GM19238 (cell line): ENCODE measurements at regions not wholly inside any gene's neighbourhood (a gene's known extent, or its start where the extent isn't known, plus 50 kb on each side); places are given as distances from the start of the nearest gene placed in this dataset.
"Not testable (repeated sequence)": the region's sequence is repeated elsewhere in the genome, so short reads cannot be mapped to it uniquely, and the experiment has no call there.

Experiments
- DNase-seq: peaks from one replicate; pipeline ENCODE4 v3.0.0; 2011; ENCODE audit warnings: low spot score; ENCODE audit not compliant: insufficient read length

DNA sequence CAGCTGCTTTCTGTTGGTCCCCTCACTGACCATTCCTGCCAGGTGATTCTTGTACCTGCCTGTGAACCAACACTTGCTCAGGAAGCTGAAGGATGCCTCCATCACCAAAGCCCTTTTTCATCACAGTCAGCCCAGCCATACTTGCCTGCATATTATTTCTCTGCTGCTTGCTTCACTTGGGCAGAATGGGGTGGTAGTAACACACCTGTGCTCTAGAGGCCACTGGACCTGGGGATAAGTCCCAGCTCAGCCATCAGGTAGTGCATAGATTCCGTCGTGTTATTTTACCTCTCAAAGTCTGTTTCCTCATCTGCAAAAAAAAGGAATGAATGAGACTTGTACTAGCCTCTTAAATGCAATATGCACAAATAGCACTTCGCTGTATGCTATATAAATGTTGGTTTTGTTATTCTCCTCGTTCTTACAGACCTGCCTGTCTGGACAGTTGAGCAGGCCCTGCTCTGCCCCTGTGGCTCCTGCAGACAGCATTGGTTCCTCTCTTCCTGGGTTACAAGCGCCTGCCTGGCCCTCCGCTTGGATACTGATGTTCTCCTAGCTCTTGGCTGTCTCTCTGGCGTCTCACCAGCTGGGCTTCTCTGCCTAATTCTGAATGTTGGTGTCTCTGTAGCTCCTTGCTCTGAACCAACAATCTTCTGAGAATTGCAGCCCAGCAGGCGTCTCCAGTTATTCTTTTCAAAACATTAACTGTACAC, 151.8 kb downstream of the UNC5CL start:
- no peak for DNase-seq

DNA sequence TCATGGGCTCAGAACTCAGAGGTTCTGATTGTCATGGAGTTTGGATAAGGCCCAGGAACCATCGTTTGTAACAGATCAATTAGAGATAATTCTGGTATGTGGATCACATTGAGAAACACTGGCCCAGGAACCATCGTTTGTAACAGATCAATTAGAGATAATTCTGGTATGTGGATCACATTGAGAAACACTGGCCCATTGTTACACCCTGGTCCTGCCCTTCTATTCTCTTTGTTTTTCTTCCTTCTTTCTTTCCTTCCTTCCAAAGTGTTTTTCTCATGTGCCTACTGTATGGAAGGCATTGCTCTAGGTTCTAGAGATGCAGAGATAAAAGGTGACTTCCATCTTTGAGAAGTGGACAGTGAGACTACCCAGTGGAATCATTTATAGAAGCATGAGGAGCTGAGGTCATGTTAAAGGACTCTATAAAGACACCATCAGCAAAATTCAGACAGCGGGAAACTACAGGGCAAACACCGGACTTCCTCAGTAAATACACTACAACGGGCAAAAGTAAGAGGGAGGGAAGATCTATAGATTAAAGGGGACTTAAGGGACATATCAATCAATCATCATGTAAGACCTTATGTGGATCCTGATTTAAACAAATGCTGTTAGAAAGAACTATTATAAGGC, 153.8 kb downstream of the UNC5CL start:
- no peak for DNase-seq

DNA sequence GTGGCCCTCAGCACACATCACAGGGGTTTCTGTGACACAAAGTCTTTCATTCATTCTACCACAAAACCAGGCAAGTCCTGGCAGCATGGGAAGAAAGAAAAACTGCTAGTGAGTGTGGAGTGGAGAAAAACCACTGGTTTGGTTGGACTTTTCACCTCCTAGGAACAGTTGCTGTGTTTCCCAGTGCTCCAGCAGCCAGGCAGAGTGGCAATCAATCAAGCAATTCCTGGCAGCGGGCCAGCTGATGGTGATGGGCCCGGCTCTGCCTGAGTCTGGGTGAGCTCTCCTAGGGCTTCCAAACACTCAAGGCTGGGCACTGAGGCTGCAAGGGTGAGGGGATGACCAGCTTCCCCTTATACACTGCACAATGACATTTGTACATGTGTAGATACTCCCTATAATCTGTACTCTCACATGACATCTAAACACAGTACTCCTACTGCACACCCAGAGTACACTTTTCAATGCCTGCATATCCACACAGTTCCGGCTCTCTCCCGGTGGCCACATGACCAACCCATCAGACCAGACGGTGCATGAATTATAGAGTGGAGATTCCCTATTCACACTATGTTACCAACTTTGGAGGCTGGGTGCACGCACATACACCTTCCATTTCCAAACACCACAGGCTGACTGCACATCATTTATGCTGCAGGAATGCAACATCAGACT, 156.6 kb downstream of the UNC5CL start:
- no peak for DNase-seq

DNA sequence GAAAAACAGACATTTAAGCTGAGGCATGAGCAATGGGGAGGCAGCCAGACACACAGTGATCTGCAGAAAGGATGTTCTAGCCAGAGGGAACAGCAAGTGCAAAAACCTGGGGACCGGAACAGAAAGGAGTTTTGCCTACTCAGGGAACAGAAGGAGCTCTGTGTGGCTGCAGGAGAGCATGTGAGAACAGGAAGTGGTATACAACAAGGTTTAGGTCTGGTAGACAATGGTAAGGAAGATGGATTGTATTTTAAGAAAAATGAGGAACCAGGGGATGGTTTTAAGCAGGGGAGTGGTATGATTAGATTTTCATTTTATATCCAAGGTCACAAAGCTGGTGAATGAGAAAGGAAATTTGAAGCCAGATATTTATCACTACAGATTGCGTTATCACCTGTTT, 157.5 kb downstream of the UNC5CL start:
- no peak for DNase-seq

DNA sequence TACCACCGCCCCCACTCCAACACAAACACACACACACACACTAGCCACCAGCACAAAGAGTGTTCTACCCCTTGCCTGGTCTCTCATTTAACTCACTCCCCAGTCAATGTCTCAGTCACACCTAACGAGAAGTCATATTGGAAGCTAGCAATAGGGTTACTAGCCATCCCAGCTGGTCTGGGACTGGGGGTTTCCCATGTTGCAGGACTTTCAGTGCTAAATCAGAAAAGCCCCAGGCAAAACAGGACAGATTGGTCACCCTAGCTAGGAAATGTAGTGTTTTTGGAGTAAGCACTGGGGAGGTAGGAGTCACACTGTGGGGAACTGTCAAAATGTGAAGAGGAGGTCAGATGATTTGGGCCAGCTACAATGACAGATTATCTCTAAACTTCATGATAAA, 158.1 kb downstream of the UNC5CL start:
- no peak for DNase-seq

DNA sequence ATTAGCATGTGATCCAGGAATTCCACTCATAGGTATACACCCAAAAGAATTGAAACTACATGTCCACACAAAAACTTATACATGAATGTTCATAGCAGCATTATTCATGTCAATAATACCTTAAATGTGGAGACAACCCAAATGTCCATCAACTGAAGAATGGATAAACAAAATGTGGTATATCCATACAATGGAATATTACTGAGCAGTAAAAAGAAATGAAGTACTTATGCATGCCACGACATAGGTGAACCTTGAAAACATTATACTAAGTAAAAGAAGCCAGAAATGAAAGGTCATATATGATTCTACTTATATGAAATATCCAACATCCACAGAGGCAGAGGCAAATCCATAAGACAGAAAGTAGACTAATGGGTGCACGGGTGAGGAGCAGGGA, 159.9 kb downstream of the UNC5CL start:
- DNase-seq, result no peak

DNA sequence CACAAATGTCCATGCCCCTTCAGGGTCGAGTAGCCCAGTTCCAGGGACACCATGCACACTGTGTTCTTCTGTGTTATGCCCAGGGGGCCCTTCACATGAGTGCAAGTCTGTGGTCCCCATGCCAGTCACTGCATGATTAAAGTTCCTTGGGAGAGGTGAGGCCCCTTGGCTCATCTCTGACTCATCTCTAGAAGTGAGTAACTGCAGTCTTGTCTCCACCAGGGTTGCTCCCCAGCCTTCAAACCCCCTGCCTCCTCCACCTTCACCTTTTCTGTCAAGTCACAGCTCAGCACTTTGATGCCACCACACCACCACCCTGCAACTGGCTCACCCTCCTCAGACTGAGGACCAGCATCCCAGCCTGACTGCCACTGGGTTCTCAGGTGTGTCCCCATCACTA, 161.7 kb downstream of the UNC5CL start:
- no peak for DNase-seq

DNA sequence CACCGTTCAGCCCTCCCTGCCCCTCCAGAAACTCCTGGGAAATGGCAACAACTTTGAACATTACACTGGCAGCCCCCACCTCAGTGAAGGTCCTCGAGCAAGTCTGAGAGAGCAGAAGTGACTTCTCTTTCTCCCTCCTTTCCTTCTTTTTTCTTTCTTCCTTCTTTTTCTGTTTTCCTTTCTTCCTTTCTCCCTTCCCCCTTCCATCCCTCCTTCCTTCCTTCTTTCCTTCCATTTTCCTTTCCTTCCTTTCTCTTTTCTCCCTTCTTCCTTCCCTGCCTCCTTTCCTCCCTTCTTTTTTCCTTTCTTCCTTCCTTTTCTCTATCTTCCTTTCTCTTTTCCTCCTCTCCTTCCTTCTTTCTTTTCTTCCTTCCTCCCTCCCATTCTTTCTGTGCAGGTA, 162.7 kb downstream of the UNC5CL start:
- no peak for DNase-seq

DNA sequence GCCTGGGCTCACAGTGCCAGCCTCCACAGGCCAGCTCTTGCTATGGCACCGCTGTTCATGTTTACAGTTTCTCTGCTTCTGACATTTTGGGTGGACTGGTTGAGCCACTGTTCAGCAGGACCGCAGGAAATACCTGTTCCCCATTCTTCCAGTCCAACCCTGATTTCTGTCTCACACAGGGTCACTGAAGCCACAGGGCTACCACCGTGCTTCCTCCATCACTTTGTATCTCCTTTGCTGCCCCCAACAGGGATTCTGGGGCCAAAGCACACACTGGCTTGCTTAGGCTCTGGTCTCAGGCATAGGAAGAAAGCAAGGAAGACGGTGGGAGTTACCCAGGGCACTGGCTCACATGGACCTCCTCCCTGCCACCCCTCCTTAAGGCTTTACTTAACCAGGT, 164.5 kb downstream of the UNC5CL start:
- DNase-seq, result no peak

DNA sequence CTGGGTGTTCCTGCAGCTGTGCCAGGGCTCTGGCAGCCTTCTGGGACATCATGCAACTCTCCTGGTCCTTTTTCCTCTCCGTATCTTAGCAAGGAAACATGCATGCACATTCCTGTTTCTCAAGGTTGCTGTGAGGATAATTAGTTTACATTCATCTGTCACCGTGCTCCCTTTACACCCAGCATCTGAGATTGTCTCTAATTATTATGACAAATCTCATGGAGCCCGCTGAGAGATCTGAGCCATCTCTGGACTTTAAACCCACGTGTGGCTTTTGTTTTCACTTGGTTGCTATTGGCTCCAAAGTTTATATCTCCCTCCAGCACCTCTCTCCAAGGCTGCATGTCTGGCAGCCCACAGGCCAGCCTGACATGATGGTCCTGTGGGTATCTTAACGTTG, 167.6 kb downstream of the UNC5CL start:
- no peak for DNase-seq

DNA sequence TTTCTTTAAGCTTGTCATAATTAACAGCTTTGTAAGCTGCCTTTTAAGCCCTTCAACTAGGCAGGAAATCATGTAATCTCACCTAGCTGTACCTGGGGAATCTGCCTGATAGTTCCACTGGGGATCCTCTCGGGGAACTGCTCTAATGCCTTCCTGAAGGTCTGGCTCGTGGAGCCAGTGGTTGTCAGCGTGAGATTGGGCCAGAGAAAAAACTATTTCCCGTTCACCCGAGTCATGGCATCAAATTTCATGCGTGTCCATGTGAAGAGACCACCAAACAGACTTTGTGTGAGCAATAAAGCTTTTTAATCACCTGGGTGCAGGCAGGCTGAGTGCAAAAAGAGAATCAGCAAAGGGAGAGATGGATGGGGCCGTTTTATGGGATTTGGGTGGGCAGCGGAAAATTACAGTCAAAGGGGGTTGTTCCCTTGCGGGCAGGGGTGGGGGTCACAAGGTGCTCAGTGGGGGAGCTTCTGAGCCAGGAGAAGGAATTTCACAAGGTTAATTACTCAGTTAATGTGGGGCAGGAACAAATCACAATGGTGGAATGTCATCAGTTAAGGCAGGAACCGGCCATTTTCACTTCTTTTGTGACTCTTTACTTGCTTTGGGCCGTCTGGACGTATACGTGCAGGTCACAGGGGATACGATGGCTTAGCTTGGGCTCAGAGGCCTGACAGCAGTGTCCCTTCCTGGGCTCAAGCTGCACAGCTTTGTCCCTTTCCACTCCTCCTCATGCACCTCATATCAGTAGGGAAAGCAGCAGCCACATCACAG, 170.7 kb downstream of the UNC5CL start:
- not testable (repeated sequence) for DNase-seq

DNA sequence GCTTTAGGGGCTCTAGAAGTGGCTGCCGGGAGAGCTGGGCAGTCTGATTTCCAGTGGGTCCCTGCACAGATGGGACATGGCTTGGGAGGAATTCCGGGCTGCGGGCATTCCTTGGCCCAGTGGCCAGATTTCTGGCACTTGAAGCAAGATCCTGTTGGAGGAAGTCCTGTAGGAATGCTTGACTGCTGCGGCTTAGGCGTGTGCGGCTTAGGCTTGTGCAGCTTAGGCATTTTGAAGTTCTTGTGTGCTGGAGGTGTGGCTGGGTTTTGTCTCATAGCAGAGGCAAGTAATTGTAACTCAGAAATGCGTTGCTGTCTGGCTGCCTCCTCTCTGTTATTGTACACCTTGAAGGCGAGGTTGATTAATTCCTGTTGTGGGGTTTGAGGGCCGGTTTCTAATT, 171.5 kb downstream of the UNC5CL start:
- DNase-seq, result not testable (repeated sequence)

DNA sequence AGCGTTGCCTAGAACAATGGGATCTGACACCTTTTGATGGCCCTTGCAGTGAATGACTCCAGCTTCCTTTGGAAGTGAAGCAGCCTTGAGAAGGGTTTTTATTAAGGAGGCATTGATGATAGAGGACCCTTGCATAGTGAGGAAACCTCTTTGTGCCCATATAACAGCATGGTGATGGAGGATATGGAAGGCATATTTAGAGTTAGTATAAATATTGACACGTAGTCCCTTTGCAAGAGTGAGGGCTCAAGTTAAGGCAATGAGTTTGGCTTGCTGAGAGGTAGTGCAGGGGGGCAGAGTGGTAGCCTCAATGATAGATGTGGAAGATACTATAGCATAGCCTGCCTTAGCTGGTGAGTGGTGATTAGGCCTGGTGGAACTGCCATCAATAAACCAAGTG, 173.8 kb downstream of the UNC5CL start:
- DNase-seq, result not testable (repeated sequence)

DNA sequence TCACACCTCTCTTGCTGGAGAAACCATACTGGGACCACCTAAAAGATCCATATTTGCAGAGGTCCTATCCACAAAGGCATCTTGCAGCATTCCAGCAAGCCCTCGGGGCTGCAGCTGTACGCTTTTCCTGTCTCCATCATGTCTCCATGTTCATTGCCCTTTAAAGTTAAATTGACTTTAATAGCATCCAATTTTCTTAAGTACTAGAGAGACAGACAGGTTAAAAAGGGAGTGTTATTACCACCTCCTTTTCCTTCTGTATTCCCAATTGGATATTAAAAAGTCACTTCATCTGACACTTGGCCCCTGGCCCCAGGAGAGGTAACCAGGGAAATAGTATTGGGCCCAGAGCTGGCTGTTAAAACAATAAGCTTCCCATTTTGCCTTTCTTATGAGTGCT, 178.6 kb downstream of the UNC5CL start:
- no peak for DNase-seq

DNA sequence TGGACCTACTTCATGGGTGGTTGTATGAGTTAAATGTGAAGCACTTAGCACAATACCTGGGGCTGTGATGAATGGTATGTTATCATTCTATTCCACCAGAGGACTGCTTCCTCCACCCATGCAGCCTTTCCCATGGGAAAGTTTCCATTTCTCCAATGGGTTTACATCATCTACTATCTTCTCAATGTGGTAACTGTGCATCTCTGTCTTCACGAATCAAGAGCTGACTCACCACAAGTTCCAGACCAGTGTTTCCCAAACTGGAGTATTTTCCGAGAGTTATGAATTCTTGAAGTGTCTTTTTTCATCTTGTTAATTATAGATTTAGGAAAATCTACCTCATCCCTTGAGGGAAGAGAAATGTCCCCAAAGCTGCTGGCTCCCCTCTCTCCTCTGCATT, 182.8 kb downstream of the UNC5CL start:
- DNase-seq, result no peak

DNA sequence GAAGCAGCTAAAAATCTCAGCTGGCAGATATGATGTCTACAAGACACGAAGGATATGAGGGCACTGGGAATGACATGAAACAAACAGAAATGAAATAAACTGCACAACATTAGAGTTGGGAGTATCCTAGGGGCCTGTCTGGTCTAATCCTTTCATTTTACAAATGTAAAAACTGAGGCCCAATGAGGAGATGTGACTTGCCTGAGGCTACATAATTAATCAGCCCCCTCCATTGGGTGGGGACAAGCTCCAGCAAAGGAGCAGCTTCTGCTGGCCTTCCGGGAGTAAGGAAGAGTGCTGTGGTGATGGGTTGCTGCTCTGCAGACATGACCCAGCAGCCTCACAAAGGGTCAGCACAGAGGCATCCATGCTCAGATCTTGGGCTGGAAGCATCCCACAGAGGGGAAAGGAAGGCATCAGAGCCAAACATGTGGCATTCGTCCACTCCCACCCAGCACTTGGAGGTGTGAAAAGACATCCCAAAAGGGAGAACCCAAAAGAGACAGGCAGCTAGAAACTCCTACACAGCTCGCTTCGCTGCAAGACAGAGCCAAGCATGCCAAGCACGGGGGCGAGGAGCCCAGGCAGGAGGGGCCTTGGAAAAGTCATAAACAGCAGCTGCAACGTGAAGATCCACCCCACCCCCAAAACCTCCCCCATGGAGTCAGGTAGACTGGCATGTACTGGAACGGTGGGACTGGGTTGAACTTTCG, 183.7 kb downstream of the UNC5CL start:
- no peak for DNase-seq

DNA sequence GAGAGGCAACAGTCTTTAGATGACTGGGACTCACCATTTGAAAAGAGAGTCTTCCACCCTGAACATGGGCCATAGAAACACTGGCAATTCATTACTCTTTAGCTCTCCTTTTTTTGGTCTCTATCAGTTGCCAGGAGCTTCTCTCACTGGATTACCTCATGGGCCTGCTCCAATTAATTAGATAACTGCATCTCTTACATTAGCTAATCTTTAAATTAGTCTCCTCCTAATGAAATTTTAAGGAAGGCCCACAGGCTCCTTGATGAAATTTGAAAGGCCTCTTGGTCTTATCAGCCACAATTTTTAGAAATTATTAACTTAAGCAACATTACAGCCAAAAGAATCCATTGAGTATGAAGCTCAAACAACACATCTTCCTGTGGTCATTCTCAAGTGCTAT, 184.4 kb downstream of the UNC5CL start:
- no peak for DNase-seq

DNA sequence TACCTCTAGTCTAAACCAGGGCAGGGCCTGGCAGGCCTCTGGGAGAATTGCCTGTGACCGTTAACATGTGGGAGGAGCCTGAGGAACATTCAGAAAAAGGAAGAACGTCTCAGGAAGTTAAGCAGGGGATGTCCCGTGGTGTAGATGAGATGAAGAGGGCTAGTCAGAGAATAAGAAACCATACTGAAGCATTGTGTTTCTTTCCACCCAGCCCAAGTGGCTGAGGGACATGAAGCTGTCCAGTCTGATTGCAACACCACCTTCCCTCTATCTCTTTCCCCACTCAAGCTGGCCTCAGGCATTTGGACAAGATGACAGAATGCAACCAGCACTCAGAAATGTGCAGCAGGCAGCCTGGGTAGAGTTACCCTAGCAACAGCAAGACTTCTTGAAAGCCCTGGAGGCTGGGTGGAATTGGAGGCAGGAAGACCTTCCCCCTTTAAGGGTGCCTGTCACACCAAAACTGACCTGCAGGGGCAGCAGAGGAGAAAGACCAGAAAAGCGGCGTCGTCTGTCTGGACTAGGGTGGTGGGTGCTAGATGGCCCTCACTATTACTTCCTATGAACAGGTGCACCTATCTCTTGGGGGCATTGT, 186.1 kb downstream of the UNC5CL start:
- no peak for DNase-seq

DNA sequence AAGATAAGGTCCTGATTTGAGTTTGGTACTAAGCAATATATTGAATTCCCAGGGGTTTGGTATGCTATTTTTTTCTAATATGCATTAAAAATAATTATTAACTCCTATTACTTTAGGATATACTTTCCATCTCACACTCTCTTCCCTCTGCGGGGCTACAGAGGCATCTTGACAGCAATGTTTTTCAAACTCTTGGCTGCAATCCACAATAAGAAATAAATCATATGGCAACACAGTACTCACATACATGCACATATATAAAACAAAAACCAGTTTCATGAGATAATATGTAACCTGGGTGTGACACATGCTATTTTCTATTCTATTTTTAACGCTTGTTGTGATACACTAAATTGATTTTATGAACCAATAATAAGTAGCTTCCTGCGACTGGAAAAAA, 189.5 kb downstream of the UNC5CL start:
- no peak for DNase-seq

DNA sequence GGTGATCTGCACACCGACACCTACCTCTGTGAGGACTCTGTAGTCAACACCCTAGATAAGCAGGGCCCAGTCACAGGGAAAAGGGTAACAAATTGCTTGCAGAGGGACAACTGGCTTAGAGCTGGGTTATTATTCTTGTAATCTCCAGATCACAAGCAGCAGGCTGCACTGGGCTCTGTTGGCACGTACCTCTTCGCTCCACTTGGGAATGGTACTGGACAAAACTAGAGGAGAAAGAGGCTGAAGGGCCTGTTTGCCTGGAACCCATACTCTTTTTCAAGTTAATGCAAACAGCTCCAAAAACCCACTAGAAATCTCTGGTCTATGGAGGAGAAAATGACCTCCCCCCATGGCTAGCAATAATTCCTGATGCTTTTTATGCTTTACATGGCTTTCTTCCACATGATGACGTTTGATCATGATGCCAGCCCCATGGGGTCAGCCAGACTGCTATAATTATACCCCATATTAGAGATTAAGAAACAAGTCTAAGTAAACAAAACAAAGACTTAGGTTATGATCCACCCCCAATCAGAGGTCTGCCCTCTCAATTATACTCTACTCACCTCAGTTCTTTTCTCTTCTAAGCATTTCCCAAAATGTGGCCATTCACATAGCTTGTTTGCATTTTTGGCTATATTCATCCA, 190.0 kb downstream of the UNC5CL start:
- DNase-seq, result no peak

DNA sequence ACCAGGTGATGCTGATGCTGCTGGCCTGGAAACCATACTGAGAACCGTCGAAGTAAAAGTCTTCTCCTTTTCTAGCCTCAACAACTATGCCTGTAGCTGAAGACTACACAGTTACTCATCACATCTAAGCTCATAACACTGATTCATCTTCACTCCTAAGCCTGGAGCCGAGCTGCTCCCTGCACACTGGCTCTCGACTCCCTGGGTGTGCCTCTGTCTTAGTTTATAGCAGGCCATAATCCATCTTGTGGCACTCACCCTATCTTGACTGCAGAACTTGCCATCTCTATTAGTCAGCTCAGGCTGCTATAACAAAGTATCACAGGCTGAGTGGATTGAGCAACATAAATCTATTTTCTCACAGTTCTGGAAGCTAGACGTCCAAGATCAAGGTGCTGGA, 191.0 kb downstream of the UNC5CL start:
- no peak for DNase-seq
